ES-I3 (cell line): ENCODE measurements at regions not wholly inside any gene's neighbourhood (a gene's known extent, or its start where the extent isn't known, plus 50 kb on each side); places are given as distances from the start of the nearest gene placed in this dataset.

Source experiments
- H3K36me3 ChIP-seq: 2 replicates; pipeline ENCODE4 v1.6.1; 2013; ENCODE audit warnings: mild to moderate bottlenecking, low read length, control low read depth, moderate library complexity; ENCODE audit not compliant: insufficient read depth
- H3K4me1 ChIP-seq: 2 replicates; pipeline ENCODE4 v1.6.1; 2013; ENCODE audit warnings: mild to moderate bottlenecking, control low read depth, low read length; ENCODE audit not compliant: insufficient read depth
- H3K9ac ChIP-seq: 2 replicates; pipeline ENCODE4 v1.6.1; 2013; ENCODE audit warnings: low read depth, mild to moderate bottlenecking, low read length, moderate library complexity
- H3K9me3 ChIP-seq: 2 replicates; pipeline ENCODE4 v1.6.1; 2013; ENCODE audit warnings: mild to moderate bottlenecking, low read length, moderate library complexity; ENCODE audit not compliant: control insufficient read depth, insufficient read depth

- Histone ChIP-seq H3K9ac (no peak overlapping the region), H3K9me3 (no peaks in the 10 kb centered on the region), H3K36me3 (no peaks in the 10 kb centered on the region; the same call in none of the 2 replicates), H3K4me1 (peaks cover 43% of the 10 kb centered on the region)
These were observed 339.9 kb downstream of the SEC14L1 start for GRCh38 chr17:77480509-77481215.

DNA sequence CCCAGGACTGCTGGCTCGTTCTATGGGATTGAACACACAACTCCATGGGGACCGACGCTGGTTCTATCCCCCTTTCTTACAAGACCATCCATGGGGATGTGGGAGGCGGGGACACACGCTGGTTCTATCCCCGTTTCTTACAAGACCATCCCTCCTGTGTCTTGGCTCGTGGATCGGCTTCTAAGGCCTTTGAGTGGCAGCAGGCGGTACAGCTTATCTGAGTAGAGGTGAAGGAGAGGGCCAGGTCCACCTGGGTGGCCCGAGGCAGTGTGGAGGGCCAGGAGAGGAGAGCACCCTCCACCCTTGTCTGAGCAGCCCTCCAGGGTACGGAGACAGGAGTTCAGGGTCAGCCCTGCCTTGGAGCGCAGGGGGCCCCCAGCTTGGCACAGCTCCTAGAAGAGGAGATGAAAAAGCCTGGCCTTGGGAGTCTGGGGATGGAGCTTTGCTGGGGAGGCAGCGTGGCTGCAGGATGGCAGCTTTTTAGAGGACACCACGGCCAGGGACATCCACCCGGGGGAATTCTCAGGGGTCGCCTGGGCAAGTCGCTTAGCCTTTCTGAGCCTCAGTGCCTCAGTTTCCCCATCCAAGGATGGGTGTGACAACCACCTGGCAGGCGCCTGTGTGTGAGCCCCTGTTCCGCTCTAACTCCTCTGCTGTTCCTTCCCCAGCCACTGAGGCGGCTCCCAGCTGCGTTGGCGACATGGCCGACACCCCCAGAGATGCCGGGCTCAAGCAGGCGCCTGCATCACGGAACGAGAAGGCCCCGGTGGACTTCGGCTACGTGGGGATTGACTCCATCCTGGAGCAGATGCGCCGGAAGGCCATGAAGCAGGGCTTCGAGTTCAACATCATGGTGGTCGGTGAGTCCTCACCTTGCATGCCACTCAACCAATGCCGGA, 341.0 kb downstream of the SEC14L1 start:
- Histone ChIP-seq H3K9ac (no peak overlapping the region), H3K36me3 (peaks cover 7% of the 10 kb centered on the region), H3K9me3 (no peaks in the 10 kb centered on the region), H3K4me1 (peaks cover 32% of the 10 kb centered on the region)

DNA sequence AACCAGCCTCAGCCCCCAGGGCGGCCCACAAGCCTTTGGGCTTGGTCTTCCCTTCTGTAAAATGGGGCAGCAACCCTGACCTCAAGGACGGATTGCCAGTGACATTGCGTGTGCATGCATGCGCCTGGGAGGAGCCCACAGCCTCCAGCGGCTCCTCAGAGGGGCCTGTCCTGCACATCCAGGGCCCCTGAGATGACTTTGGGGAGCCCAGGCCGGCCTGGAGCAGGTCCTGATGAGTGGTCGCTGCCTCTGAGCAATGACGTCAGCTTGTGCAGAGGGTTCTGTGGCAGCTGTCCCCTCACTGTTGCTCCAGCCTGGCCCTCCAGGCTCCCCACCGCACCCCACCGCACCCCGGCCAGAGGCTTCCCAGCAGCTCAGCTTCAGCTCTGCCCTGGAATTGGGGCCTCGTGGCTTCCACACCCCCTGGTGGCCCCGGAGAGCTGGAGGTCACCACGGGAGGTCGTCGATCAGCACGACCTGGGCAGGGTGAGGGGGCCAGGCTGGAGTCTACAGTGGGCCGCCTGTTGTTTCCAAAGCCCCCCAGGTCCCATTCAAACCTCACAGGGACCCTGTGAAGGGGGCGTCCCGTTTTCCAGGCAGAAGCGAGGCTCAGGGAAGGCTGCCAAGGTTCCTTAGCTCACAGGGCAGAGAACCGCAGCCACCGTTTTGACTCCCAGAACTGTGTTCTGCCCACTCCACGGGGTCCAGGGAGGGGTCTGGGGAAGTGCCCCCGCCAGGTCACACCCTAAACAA, 341.8 kb downstream of the SEC14L1 start:
- Histone ChIP-seq H3K9me3 (no peaks in the 10 kb centered on the region), H3K36me3 (peaks cover 11% of the 10 kb centered on the region), H3K4me1 (peaks cover 24% of the 10 kb centered on the region), H3K9ac (no peak overlapping the region)

- peaks cover 18% of the 10 kb centered on the region for H3K4me1 ChIP-seq
These were observed 342.4 kb downstream of the SEC14L1 start for GRCh38 chr17:77483128-77483598.

GRCh38 chr17:77484111-77484510, 343.3 kb downstream of the SEC14L1 start:
- Histone ChIP-seq H3K9me3 (no peaks in the 10 kb centered on the region), H3K9ac (no peak overlapping the region), H3K4me1 (peaks cover 12% of the 10 kb centered on the region), H3K36me3 (peaks cover 23% of the 10 kb centered on the region)

More at GRCh38 chr17:77483128-77483598, 342.4 kb downstream of the SEC14L1 start:
- Histone ChIP-seq H3K9me3 (no peaks in the 10 kb centered on the region), H3K9ac (no peak overlapping the region), H3K36me3 (peaks cover 14% of the 10 kb centered on the region)

DNA sequence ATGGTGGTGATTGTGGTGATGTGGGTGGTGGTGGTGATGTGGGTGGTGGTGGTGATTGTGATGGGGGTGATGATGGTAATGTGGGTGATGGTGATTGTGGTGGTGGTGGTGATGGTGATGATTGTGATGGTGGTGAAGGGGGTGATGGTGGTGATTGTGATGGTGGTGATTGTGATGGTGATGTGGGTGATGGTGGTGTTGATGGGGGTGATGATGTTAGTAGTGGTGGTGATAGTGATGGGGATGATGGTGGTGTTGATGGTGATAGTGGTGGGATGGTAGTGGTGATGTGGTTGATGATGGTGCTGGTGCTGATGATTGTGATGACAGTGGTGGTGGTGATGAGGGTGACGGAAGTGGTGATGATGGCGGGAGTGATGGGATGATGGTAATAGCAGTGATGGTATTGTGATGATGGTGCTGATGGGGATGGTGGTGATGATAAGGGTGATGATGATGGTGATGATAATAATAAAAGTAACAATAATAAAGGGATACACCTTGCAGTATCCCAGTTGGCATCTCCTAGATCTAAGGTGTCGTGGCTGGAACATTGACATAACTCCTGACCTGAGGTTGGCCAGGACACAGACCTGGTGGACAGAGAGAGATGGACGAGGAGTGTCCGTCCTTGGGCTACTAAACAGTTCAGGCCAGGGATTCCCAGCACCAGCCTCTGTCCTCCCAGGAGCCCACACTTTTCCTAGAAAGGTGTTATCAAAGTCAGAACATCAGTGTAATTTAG, 344.5 kb downstream of the SEC14L1 start:
- Histone ChIP-seq H3K4me1 (peaks cover 2% of the 10 kb centered on the region; the same call in 1 of the 2 replicates), H3K9ac (no peak overlapping the region), H3K36me3 (peaks cover 30% of the 10 kb centered on the region), H3K9me3 (no peaks in the 10 kb centered on the region)

- H3K9me3 ChIP-seq = no peaks in the 10 kb centered on the region
- H3K9ac ChIP-seq = no peak overlapping the region
- H3K36me3 ChIP-seq = peaks cover 40% of the 10 kb centered on the region
- no peaks in the 10 kb centered on the region for H3K4me1 ChIP-seq
These were observed 346.5 kb downstream of the SEC14L1 start for GRCh38 chr17:77487211-77487629.

- no peaks in the 10 kb centered on the region for H3K9me3 ChIP-seq
- no peak overlapping the region for H3K9ac ChIP-seq
- no peaks in the 10 kb centered on the region for H3K4me1 ChIP-seq
- H3K36me3 ChIP-seq = peaks cover 45% of the 10 kb centered on the region
These were observed 347.1 kb downstream of the SEC14L1 start for GRCh38 chr17:77487677-77488530.

DNA sequence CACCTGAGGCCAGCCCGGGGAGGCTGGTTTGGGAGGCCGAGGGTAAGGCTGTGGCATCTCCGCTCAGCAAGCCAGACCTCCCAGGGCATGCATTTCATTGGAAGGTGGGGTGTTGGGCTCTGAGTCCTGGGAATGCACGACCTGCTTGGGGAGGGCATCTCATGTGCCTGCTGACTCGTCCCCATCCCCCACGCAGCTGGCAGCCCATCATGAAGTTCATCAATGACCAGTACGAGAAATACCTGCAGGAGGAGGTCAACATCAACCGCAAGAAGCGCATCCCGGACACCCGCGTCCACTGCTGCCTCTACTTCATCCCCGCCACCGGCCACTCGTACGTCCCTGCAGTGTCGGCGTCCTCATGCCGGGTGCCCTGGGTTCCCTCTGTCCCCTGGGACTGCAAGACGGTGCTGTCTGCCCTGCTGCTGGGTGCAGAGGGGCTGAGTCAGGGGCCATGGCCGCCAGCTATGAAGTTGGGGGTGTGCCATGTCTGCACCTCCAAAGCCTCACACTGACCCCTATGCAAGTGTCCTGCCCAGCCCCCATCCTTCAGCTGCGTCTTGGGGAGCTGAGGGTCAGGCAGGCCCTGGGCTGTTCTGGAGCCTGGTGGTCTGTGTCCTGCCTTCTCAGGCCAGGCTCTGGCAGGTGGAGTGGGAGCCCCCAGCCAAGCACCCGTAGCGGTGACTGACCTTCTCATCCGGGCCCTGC, 347.9 kb downstream of the SEC14L1 start:
- H3K9me3 ChIP-seq = no peaks in the 10 kb centered on the region
- H3K36me3 ChIP-seq = peaks cover 50% of the 10 kb centered on the region
- H3K4me1 ChIP-seq = no peaks in the 10 kb centered on the region
- H3K9ac ChIP-seq = no peak overlapping the region

DNA sequence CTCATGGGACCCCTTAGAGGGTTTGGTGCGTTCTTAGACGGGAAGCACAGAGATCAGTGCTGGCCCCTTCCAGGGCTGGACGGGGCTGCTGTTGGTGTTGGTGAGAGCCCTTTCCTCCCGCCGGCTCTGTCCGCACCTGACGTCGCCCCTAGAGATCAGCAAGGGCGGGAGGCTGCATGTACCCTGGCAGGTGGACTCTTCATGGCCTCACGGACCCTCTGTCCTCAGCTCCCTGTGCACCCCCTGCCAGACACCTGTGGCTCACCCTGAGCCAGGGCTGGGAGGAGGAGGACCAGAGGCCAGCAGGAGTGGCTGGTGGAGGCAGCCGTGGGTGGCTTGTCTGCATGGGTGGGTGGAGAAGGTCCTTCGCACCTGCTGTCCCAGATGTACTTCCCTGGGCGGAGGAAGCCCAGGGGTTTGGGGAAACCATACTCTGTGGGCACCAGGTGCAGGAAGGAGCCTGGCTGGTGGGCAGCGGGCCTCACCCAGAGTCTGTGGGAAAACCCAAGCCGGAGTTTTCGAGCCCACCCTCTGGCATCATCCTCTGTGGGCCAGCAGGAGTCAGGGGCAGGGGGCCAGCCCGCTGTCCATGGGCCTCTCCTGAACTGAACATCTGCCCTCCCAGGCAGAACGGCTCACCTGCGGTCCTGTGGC, 348.6 kb downstream of the SEC14L1 start:
- Histone ChIP-seq H3K9me3 (no peaks in the 10 kb centered on the region), H3K9ac (no peak overlapping the region), H3K36me3 (peaks cover 53% of the 10 kb centered on the region), H3K4me1 (no peaks in the 10 kb centered on the region)

GRCh38 chr17:77489893-77490255, 349.1 kb downstream of the SEC14L1 start:
- Histone ChIP-seq H3K36me3 (peaks cover 53% of the 10 kb centered on the region), H3K9me3 (no peaks in the 10 kb centered on the region), H3K9ac (no peak overlapping the region), H3K4me1 (no peaks in the 10 kb centered on the region)
